SK-N-SH (cell line): ENCODE measurements at regions not wholly inside any gene's neighbourhood (a gene's known extent, or its start where the extent isn't known, plus 50 kb on each side); places are given as distances from the start of the nearest gene placed in this dataset.

Experiments
- POLR2AphosphoS5 ChIP-seq: IDR thresholded peaks from 2 replicates; pipeline ENCODE4 v1.6.1; 2012; ENCODE audit warnings: low read depth, low read length
- TF ChIP-seq, protein P1 (sequence below): fragments of 200-600 bp; sonication (generic); IDR thresholded peaks from 2 replicates; pipeline ENCODE4 v1.6.1; 2017; ENCODE audit warnings: antibody characterized with exemption, mild to moderate bottlenecking, moderate library complexity

DNA sequence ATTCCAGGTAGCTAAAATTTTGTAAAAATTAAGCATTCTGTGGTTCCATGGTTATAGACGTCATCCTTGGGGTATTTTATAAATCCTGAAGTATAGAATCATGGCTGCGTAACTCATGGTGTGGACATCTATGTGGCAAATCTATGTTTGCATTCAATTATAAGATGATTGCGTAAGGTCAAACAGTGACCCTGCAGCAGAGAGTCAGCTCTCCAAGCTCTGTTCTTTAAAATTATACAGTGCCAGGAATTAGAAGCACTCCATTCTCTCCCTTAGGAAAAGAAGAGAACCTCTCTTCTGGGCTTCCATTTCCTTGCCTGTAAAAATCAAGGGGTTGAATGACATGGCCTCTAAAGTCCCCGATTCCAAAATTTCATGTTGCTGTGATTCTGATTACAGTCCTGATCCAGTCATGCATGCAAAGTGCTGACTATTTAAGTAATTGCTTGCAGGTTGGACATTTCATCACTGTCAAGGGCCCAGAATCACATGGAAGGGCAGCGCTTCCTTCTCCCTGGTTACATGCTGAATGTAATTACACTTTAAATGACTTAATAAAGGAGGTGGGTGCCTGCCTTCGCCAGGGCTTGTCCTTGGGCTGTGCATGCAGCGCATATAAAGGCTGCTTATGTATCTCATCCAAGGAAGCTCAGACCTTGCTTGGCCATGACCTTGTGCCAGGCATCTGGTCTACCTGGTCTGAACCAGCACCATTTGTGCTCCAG, 550.7 kb downstream of the TYW1 start:
- TF ChIP-seq, protein P1, sequence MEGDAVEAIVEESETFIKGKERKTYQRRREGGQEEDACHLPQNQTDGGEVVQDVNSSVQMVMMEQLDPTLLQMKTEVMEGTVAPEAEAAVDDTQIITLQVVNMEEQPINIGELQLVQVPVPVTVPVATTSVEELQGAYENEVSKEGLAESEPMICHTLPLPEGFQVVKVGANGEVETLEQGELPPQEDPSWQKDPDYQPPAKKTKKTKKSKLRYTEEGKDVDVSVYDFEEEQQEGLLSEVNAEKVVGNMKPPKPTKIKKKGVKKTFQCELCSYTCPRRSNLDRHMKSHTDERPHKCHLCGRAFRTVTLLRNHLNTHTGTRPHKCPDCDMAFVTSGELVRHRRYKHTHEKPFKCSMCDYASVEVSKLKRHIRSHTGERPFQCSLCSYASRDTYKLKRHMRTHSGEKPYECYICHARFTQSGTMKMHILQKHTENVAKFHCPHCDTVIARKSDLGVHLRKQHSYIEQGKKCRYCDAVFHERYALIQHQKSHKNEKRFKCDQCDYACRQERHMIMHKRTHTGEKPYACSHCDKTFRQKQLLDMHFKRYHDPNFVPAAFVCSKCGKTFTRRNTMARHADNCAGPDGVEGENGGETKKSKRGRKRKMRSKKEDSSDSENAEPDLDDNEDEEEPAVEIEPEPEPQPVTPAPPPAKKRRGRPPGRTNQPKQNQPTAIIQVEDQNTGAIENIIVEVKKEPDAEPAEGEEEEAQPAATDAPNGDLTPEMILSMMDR, result no peak
- no peak for TF ChIP-seq POLR2AphosphoS5
